DMS153 (cell line): ENCODE measurements at regions not wholly inside any gene's neighbourhood (a gene's known extent, or its start where the extent isn't known, plus 50 kb on each side); places are given as distances from the start of the nearest gene placed in this dataset.

Experiments
- DNase-seq: peaks from one replicate; lab custom pipeline; 2025; lab: John Stamatoyannopoulos, UW

DNA sequence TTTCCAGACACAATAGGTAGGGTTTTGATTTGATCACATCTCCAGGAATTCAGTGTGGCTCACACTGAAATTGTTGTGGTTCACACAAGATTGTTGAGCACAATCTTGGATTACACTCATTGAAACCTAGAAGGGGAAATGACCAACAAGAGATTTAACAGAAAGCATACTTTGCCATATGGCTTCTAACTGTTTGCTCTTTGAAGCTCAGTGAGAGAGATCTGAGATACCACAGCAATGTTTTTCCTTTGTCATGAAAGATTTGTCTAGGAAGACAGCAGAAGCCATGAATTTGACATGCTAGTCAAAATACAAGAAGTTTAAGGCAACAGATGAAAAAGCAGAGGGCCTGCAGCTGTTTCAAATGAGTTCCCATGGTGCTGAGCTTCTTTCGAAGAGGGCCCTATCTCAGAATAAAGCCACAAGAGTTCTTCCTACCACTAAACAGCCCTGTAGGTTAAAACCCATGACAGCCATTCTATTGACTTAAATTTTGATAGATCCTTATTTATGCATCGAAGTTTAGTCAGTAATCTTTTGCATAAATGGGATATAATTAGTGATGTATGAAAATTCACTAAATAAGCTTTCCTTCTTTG lies 650.4 kb downstream of the LTN1 start:
- no peak for DNase-seq

DNA sequence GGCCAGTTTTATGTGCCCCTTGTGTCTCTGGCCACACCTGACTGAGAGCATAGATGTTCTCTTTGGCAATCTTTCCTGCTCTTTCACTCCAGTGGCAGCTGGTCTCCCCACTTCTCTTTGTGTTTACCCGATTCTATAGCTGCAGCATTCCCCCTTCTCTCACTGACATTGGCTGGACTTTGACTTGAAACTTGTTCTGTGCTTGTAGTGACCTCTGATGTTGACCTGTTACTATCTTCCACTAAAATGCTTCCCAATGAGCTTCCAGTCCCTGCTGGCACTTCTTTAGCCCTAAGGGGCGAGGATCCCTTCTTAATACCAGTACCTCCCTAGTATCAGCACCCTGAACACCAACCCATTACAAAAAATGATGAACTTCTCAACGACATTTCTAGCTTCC lies 653.3 kb downstream of the LTN1 start:
- DNase-seq: no peak

DNA sequence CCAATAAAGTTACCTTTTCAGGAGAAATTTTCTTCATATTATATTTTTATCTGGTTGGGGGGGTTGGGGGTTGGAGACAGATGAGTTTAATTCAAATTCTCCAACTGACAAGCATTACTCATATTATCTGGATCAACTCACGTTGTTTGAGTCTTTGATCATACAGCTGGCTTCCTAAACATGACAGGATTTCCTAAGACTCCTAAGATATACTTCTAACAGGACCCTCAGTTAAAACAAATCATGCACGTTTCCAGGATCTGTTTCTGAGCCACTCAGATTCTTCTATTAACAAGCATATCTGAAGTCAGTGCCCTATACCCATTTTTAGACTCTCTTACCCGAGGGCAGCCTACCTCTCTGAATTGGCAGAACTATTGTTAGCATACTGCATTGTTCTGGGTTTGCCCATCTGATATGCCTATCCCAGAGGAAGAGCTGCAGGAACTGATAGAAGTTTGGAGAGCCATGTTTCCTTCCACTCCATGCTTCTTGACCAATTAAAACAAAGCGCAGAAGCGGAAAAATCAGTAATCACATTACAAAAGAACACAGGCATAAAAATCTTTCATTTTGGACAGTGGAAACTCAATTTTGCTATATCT lies 653.9 kb downstream of the LTN1 start:
- DNase-seq: no peak

DNA sequence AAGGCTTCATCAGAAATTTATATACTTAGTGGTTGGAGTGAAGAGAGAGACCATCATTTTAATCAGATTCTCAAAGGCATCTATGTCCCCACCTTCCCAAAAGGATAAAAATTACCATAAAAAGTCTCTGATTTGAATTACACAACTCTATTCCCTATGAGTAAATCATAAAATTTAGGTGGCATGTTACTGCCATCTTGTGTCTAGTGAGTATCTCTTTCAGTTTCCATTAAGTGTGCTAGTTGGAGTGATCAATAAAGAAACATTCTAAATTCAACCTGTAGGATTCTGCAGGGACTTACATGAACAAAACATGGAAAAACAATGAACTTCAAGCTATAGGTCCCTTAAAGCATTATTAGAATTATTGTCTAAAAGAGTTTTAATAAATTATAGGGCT lies 655.4 kb downstream of the LTN1 start:
- peak; percentile 1 for DNase-seq

DNA sequence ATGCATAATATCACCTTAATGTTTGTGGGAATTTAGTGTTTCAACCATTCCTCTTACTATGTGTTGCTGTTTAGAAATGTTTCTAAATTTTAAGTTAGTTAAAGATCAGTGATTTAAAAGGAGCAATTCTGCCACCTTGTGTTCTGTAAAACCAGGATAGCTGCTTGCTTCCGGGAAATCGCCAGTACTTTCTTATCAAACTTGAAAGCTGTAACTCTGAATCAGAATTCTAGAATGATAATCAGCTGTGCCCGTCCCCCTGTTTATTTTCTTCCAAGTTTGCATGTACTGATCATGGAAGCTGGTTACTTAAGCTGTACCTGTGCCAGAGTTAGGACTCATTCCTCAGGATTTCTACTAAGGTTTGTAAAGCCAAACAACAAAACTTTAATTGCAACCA lies 656.4 kb downstream of the LTN1 start:
- DNase-seq: no peak

DNA sequence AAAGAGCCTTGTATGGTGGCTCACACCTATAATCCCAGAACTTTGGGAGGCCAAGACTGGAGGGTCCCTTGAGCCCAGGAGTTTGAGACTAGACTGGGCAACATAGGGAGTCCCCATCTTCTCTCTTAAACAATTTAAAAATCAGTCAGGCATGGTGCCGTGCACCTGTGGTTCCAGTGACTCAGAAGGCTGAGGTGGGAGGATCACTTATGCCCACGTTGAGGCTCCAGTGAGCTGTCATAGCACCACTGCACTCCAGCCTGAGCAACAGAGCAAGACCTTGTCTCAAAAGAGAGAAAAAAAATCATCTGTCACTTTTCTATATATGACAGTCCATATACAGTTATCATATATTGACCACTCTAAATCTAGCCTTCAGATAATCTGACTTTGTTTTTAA lies 658.3 kb downstream of the LTN1 start:
- DNase-seq: no peak

DNA sequence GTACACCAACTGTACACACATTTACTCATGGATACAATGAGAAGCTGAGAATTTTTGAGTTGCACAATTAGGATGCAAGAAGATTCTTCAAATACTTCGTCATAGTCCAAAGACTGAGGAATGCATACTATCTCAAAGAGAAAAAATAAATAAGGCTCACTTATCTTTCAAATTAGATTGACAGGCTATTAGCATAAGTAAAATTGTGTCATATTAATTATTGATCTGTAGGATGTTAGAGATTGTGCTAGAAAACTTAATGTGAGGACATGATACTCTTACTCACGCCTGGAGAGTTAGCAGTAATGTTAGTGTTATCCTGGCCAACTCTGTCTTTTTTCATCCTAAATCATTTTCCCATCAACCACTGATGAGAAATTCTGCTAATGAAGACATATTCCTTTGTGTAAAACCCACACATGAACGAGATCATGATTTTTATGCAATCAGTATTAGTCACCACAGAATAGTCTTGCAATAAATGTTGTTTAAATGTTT lies 659.0 kb downstream of the LTN1 start:
- no peak for DNase-seq

DNA sequence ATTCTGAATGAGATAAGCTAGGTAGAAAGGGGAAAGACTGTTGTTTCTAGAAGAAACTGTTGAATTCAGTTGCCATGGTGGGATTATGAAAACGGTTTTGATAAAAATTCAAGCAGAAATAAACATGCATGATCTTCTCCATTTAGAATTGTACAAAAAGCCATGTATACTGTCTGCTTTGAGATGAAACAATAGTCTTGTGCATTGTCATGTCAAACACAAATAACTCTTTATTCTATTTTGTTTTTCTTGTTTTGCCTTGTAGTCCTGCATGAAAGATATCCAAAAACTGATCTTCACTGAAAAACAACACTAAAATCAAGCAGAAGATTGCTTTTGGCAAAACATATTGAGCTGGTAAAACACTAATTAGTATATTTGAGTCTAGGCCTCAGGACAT lies 659.9 kb downstream of the LTN1 start:
- no peak for DNase-seq

DNA sequence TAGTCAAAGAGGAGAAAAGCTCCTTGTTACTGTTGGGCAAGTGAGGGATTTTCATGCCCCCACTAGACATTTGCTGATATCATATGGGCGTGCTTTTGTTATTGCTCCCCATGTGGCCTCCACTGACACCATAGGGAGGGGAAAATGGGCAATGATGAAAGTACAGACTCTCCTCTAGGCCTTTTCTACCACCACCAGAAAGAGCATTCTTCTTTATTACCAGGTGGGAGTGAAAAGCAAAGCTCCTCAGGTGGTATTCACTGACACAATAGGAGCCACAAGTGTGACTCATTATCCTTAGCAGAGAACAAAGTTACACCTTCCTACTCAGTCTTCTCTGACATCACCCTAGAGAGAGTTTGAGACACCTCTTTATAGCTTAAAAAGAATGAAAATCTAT lies 667.1 kb downstream of the LTN1 start:
- DNase-seq: no peak

DNA sequence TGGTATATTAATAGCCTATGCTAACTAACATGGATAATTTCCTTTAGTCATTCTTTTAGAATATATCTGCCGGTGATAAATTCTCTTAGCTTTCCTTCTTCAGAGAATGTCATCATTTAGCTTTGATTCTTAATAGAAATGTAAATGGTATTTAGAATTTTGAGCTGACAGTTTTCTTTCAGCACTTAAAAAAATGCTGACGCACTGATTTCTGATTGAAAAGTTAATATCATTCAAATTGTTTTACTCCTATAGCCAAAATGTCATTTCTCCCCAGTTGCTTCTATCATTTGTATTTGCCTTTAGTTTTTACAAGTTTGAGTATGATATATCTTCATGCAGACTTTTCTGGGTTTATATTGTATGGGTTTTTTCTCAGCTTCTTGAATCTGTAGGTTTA lies 668.0 kb downstream of the LTN1 start:
- DNase-seq: no peak

DNA sequence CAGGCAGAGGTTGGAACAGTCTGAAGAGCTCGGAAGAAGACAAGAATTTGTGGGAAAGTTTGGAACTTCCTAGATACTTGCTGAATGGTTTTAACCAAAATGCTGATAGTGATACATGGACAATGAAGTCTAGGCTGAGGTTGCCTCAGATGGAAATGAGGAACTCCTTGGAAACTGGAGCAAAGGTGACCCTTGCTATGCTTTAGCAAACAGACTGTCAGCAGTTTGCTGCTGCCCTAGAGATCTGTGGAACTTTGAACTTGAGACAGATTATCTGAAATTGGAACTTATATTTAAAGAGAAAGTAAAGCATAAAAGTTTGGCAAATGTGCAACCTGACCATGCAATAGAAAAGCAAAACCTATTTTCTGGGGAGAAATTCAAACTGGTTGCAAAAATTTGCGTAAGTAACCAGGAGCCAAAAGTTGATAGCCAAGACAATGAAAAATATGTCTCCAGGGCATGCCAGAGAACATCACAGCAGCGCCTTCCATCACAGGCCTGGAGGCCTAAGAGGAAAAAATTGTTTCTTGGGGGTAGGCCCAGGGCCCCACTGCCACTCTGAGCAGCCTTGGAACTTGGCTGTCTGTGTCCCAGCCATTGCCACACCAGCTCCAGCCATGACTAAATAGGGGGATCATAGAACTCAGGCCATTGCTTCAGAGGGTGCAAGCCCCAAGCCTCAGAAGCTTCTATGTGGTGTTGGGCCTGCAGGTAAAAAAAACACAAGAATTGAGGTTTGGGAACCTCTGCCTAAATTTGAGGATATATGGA lies 675.3 kb downstream of the LTN1 start:
- DNase-seq: no peak

DNA sequence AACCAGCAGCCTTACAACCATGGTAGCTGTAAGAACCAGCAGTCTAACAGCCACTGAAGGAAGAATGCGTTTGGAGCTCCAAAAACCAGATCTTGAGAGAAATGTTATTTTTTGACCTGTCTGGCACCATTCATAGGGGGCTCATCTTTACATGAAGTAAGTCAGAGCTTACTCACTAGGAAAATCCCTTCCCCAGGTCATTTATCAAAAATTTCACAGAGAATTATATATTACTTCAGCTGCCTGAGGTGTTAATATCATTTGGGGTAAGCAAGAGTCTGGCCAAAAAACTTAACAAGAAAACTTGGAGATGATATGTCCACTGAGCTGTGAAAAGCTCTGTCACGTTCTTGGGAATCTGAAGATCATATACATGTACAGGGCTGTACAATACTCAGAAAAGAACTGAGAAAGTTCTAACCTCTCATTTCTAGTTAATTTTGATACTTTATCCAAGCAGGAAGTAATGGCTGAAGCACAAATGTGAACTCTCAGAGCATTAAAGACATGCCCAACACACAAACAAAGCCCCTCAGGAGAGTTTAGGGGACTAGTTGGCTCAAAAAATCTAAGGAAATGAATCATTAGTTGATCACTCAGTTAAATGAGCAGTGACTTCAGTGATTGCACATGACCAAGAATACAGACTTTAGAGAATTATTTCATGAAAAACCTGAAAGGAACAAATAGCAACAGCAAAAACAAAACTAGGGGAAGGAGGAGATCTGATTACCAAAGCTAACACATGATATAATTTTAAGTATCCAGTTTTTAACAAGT lies 681.1 kb downstream of the LTN1 start:
- no peak for DNase-seq

DNA sequence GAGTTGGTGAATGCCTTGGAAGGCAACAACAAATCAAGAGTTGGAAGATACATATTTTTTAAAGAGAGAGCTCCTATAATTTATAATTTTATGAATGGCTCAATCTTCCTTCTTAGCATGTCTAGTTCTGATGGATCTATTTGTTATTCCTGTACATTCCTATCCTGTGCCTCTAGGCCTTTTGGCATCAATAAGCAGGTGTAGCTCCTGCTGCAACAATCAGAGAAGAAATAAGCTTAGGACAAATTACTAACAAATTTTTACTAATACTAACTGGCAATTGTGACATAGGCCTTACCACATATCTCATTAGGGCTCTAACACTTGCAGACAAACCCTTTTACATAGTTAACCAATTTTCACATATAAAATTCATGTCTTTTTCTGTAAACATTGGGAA lies 682.0 kb downstream of the LTN1 start:
- no peak for DNase-seq

DNA sequence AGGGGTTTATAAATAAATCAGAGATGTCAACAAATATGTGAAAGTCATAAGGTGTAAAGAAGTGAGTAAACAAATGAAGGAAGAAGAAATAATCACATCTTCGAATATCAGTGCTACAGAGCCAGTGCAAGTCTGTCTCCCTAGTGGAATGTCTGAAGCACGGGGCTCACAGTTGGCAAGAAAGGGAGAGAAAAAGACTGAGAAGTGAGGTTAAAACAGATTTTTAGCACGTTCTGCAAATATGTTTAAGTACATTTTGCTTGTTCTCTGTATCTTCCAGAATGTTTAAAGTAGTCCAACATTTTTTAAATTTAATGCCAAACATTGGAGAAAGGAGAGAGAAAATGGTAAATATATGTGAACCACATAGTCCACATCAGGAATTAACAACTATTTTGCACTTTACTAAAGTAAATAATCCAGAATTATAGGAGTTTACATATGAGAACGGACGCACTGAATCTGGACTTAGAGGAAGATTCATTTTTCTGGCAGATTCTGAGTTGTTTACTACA lies 682.4 kb downstream of the LTN1 start:
- DNase-seq: no peak

DNA sequence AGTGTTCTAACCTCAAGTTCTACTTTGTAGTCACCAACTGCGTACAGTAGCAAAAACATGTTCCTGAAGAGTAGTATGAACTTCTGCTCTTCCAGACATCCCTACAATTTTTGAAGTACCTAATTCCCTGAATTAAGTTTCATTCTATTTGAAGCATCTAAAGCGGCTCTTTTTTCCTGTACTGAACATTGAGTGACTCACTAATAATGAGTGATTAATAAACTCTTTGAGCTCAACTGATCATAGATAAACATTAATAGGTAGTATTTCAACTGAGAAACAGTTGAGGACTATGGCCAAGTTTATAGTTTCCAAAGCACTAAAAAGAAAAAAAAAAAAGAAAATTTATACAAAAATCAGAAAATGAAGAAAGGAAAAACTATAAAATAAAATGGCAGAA lies 683.1 kb downstream of the LTN1 start:
- no peak for DNase-seq

DNA sequence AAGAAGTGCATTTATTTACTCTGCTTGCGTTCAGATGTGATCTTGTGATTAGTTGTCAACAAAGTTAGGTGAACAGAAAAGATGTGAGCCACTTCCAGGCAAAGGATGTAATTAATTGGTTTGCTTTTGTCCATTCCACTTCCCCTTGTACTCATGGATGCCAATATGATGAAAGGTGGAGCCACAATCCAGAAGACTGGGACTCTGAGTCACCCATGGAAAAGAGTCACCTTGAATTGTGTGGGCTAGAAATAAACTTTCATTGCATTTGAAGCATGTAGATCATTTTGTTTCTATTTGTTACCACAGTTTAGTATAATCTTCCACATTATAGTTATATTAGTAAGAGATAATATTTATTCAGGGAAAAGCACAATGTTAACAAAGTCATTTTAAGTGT lies 684.2 kb downstream of the LTN1 start:
- no peak for DNase-seq

DNA sequence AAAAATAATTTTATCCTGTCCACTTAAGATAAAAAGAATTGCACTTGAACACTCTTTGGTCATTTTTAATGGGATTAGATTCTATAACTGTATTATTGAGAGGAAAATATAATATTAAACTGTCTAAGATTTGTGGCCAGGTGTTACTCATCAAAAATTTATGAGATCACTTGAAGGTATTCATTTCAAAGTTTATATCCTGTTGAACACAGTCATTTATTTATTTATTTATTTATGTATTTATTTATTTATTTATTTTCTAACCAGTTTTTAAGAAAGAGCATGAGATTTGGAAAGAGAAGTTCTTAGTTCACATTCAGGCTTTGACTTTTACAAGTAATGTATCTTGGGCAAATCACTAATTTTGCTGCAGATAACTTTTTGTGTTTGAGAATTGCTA lies 692.7 kb downstream of the LTN1 start:
- DNase-seq: no peak

DNA sequence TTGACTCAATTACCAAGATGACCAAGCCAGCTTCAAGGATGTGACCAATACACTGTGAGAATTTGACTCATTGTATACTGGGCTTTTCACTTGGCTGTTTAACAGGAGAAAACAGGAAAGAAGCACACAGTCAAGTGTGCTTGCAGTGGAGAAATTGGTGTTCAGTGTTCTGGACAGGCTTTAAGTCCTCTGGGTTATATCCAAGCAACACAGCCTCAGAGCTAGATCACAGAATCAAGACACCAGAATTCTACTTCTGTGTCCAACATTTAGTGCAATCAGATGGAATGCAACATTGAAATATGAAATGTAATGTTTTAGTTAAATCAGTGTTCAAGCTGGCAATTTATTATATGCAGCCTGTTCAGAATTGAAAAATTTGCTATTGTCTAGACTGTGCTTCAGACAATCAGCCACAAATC lies 694.4 kb downstream of the LTN1 start:
- no peak for DNase-seq

DNA sequence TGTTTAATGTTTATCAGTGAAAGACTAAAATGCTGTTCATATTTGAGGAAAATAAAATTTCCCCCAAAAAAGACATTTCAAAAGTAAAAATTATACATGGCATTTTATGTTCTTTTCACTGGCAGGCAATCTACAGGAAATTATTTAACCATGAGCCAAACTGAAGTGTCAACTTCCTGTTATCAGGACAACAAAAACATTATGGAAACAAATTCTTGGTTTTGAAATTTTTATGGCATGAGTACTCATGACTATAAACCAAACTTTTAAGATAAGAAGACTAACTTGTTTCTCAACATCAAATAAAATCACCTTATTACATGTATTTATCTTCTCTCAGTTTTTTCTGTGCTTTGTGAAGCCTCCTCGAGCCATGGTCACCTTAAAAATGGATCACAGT lies 698.6 kb downstream of the LTN1 start:
- DNase-seq: no peak

DNA sequence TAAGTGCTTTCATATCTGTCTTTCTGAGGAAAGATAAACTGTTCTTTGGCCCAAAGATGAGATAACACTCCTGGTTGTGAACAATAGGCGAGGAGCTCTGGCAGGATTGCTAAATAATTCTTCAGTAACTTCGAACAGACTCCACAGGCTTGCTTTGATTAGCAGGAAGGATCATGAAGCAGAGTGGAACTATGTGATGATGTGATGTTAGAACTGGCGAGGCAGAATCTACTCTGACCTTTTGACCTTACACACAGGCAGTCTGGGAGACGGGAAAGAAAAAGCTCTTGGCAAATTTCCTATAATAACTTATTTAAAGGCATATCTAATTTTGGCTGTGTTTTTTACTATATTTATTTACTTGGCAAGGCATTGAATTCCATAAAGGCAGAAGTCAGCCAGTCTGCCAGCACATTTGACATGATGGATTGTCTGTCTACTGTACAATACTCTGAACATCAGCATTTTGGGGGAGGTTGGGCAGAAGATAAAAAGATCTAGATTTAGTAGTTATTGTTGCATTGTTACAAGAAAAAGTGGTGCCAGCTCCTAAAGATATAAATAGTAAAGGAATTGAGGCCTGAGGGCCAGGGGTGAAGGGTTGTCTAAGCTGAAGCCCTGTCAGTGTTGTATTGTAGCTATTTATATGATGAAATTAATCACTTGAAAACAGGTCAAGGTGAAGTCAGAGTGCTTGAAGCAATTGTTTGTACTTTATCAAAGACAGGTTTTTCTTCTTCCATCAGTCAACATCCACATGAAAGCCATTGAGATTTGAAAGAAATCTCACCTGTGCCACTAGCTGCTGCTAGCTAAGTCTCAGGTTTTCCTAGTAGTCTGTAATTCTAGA lies 708.8 kb downstream of the LTN1 start:
- no peak for DNase-seq

DNA sequence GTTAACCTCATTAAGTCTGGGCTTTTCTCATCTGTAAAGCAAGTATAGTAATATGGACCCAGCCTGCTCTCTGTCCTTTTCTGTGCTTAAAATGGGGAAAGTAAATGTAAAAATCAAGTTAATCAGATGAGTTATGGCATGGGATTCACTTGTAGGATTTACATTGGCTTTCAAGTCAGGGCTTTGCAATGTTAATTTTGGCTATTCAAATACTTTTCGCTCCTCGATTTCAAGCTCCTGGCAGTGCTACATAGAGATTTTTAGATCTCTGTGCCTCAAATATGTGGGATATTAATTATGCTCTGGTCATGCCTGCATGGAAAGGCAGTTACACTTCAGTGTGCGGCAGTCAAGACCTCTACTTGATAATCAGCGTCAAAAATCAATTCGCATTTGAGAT lies 709.8 kb downstream of the LTN1 start:
- DNase-seq: no peak
